Suprapubic skin (tissue), 4 donors: ENCODE measurements at regions not wholly inside any gene's neighbourhood (a gene's known extent, or its start where the extent isn't known, plus 50 kb on each side); places are given as distances from the start of the nearest gene placed in this dataset.

Experiments
- POLR2A ChIP-seq, 2 donors: fragments of 450-650 bp; IDR thresholded peaks; one replicate each; pipeline ENCODE4 v1.6.1; 2017; ENCODE audit warnings: antibody characterized with exemption in 2 of 2, mild to moderate bottlenecking in 2 of 2, moderate library complexity in 2 of 2
- POLR2AphosphoS5 ChIP-seq, 3 donors: sonication (generic); formaldehyde crosslinking; IDR thresholded peaks; one replicate each; pipeline ENCODE4 v1.6.1; 2017; ENCODE audit warnings: antibody characterized with exemption in 3 of 3
- TF ChIP-seq, protein P1 (sequence below), 2 donors: fragments of 200-600 bp in 1 of 2; fragments of 450-650 bp in 1 of 2; sonication (generic) in 1 of 2; IDR thresholded peaks; one replicate each; pipeline ENCODE4 v1.5.1; 2016 to 2019; ENCODE audit warnings: antibody characterized with exemption in 2 of 2, mild to moderate bottlenecking in 1 of 2, moderate library complexity in 1 of 2

- TF ChIP-seq, protein P1, sequence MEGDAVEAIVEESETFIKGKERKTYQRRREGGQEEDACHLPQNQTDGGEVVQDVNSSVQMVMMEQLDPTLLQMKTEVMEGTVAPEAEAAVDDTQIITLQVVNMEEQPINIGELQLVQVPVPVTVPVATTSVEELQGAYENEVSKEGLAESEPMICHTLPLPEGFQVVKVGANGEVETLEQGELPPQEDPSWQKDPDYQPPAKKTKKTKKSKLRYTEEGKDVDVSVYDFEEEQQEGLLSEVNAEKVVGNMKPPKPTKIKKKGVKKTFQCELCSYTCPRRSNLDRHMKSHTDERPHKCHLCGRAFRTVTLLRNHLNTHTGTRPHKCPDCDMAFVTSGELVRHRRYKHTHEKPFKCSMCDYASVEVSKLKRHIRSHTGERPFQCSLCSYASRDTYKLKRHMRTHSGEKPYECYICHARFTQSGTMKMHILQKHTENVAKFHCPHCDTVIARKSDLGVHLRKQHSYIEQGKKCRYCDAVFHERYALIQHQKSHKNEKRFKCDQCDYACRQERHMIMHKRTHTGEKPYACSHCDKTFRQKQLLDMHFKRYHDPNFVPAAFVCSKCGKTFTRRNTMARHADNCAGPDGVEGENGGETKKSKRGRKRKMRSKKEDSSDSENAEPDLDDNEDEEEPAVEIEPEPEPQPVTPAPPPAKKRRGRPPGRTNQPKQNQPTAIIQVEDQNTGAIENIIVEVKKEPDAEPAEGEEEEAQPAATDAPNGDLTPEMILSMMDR (IDR thresholded peaks at IDR 0.05), result no peak
- TF ChIP-seq POLR2A (IDR thresholded peaks at IDR 0.05) (no peak), POLR2AphosphoS5 (IDR thresholded peaks at IDR 0.05) (no peak)
Measured at GRCh38 chr20:55774628-55775027, 230.7 kb downstream of the CBLN4 start.
